Upper lobe of left lung (tissue), 4 donors: ENCODE measurements at regions not wholly inside any gene's neighbourhood (a gene's known extent, or its start where the extent isn't known, plus 50 kb on each side); places are given as distances from the start of the nearest gene placed in this dataset.

Experiments used
- CTCF ChIP-seq, 6 experiments: fragments of 450-650 bp in 4 of 6; fragments of 200-600 bp in 2 of 6; sonication (generic) in 2 of 6; IDR thresholded peaks; one replicate each; pipeline ENCODE4 v1.5.1; 2016 to 2019; ENCODE audit warnings: antibody characterized with exemption in 6 of 6
- POLR2A ChIP-seq, 4 donors: fragments of 450-650 bp; IDR thresholded peaks; one replicate each; pipeline ENCODE4 v1.5.1; 2016 to 2017; ENCODE audit warnings: antibody characterized with exemption in 4 of 4, mild to moderate bottlenecking in 2 of 4
- POLR2AphosphoS5 ChIP-seq, 2 donors: sonication (generic); formaldehyde crosslinking; IDR thresholded peaks; one replicate each; pipeline ENCODE4 v1.5.1; 2017; ENCODE audit warnings: antibody characterized with exemption in 2 of 2

DNA sequence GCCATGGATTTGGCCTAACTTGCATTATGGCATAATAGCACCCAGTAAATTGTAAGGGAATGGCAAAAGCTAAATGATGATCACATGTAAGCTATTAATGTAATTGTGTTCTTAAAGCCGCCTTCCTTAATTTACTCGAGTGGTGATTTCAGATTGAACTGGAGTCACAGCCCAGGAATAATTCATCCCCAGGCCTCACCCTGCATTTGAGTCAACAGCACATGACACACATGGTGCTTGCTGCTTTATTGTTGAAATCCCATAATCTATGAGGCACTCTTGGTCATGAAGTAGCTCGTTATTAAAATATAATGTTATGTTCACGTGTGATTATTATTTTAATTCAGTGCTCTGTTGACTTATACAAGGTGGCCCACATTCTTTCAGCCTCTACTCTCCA is 547.5 kb downstream of the VRK1 start:
- TF ChIP-seq CTCF (IDR thresholded peaks at IDR 0.05) (no peak), POLR2A (IDR thresholded peaks at IDR 0.05) (no peak), POLR2AphosphoS5 (IDR thresholded peaks at IDR 0.05) (no peak)
